ENCODE measurements at regions not wholly inside any gene's neighbourhood (a gene's known extent, or its start where the extent isn't known, plus 50 kb on each side); places are given as distances from the start of the nearest gene placed in this dataset.
A peak's percentile ranks its signal among the peaks of the same experiment; 100 is the strongest.

DNA sequence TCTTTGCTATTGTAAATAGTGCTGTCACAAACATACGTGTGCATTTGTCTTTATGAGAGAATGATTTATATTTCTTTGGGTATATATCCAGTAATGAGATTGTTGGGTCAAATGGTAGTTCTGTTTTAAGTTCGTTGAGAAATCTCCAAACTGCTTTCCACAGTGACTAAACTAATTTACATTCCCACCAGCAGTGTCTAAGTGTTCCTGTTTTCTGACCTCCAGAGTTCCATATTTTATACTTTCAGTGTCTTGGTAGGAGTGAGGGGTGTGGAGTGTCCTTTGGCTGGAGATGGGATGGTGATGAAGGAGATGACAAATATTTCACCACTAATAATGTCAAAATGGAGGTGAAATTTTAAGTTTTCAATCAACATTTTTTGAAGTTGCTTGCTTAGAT, 86.4 kb downstream of the DACT1 start:
- H3K4me1 ChIP-seq: no peaks in the 10 kb centered on the region
- no peaks in the 10 kb centered on the region for H3K27me3 ChIP-seq
- no peak for TF ChIP-seq POLR2A (IDR thresholded peaks at IDR 0.05)
- TF ChIP-seq, protein P1, sequence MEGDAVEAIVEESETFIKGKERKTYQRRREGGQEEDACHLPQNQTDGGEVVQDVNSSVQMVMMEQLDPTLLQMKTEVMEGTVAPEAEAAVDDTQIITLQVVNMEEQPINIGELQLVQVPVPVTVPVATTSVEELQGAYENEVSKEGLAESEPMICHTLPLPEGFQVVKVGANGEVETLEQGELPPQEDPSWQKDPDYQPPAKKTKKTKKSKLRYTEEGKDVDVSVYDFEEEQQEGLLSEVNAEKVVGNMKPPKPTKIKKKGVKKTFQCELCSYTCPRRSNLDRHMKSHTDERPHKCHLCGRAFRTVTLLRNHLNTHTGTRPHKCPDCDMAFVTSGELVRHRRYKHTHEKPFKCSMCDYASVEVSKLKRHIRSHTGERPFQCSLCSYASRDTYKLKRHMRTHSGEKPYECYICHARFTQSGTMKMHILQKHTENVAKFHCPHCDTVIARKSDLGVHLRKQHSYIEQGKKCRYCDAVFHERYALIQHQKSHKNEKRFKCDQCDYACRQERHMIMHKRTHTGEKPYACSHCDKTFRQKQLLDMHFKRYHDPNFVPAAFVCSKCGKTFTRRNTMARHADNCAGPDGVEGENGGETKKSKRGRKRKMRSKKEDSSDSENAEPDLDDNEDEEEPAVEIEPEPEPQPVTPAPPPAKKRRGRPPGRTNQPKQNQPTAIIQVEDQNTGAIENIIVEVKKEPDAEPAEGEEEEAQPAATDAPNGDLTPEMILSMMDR (IDR thresholded peaks at IDR 0.05 in 4 of 5, conservative IDR thresholded peaks at IDR 0.05 in 1 of 5): no peak
- DNase-seq (no peak), ATAC-seq (no peak)
- H3K36me3 ChIP-seq: no peaks in the 10 kb centered on the region
- H3K9me3 ChIP-seq: no peaks in the 10 kb centered on the region
- H3K27ac ChIP-seq: no peak overlapping the region
- intact Hi-C loops (cut with DNase I; ENCODE audit: low total_unique reads) (no loop called here), in situ Hi-C loops (cut with MboI; ENCODE audit: low sequenced_read_pairs in 4 of 4) (no loop called here)
- H3K4me3 ChIP-seq: no peak overlapping the region

DNA sequence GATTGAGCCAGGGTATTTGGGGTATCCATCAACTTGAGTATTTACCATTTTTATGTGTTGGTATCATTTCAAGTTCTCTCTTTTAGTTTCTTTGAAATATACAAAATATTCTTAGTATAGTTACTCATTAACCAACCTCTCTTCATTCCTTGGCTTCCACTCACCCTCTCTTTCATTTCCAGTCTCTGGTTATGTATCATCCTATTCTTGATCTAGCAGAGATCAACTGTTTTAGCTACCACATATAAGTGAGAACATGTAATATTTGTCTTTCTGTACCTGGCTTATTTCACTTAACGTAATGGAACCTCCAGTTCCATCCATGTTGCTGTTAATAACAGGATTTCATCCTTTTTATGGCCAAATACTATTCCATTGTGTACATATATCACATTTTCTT, 86.9 kb downstream of the DACT1 start:
- ATAC-seq (no peak), DNase-seq (no peak)
- no peaks in the 10 kb centered on the region for H3K27me3 ChIP-seq
- no peak overlapping the region for H3K4me3 ChIP-seq
- in situ Hi-C loops (cut with MboI; ENCODE audit: low sequenced_read_pairs in 4 of 4): no loop called here
- intact Hi-C loops (cut with DNase I; ENCODE audit: low total_unique reads): no loop called here
- H3K9me3 ChIP-seq: no peaks in the 10 kb centered on the region
- no peak overlapping the region for H3K27ac ChIP-seq
- H3K4me1 ChIP-seq: no peaks in the 10 kb centered on the region
- TF ChIP-seq, protein P1 (IDR thresholded peaks at IDR 0.05 in 4 of 5, conservative IDR thresholded peaks at IDR 0.05 in 1 of 5): no peak
- no peak for TF ChIP-seq POLR2A (IDR thresholded peaks at IDR 0.05)
- H3K36me3 ChIP-seq: no peaks in the 10 kb centered on the region

DNA sequence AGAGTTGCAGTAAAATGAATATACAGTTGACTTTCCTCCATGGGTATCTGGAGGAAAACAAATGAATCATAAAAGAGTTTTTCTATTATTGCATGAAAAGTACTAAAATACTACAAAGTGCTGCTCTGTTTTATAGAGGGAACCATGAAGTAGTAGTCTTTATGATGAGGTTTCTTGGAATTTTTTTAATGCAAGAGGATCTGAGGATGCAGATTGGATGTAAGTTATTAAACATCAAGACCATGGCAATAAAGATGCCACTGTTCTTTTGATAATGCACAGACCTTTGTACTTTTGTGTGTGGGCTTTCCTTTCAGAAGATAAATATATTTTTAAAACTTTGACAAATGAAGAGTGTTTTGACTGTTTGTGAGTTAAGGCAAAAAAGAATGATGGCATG, 87.5 kb downstream of the DACT1 start:
- DNase-seq: no peak
- H3K4me1 ChIP-seq: no peaks in the 10 kb centered on the region
- TF ChIP-seq POLR2A (IDR thresholded peaks at IDR 0.05): no peak
- TF ChIP-seq, protein P1 (IDR thresholded peaks at IDR 0.05 in 4 of 5, conservative IDR thresholded peaks at IDR 0.05 in 1 of 5): no peak
- no peaks in the 10 kb centered on the region for H3K36me3 ChIP-seq
- H3K4me3 ChIP-seq: no peak overlapping the region
- H3K27ac ChIP-seq: no peak overlapping the region
- intact Hi-C loops (cut with DNase I; ENCODE audit: low total_unique reads) (no loop called here), in situ Hi-C loops (cut with MboI; ENCODE audit: low sequenced_read_pairs in 4 of 4) (no loop called here)
- no peak for ATAC-seq
- no peaks in the 10 kb centered on the region for H3K9me3 ChIP-seq
- H3K27me3 ChIP-seq: no peaks in the 10 kb centered on the region

DNA sequence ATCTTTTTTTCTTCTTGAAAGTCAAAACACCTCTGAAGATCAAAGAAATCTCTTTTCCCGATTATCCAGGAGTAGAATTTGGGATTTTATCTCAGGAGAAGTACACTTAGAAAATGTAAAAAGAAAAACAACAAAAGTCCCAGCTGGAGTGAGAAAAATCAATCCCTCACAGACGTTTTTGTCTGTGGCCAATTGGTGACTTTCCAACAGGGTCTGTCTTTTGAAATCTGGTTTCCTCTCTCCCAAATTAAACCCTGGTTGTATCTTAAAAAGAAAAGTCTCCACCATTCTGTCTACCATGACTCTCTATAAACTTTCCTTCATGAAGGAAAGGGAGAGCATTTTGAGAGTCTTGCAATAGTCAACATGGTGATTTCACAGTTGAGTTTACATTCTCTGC, 88.1 kb downstream of the DACT1 start:
- DNase-seq: no peak
- Histone ChIP-seq H3K27ac (no peak overlapping the region), H3K27me3 (no peaks in the 10 kb centered on the region), H3K4me3 (no peak overlapping the region), H3K9me3 (no peaks in the 10 kb centered on the region), H3K36me3 (no peaks in the 10 kb centered on the region), H3K4me1 (peaks cover 5% of the 10 kb centered on the region in 2 donors)
- ATAC-seq: no peak
- in situ Hi-C loops (cut with MboI; ENCODE audit: low sequenced_read_pairs in 4 of 4) (no loop called here), intact Hi-C loops (cut with DNase I; ENCODE audit: low total_unique reads) (loop anchor here (2.0 kb wide), 1 partner anchor 75 kb away; no protein-coding TSS in a partner anchor)
- TF ChIP-seq POLR2A (IDR thresholded peaks at IDR 0.05): no peak
- TF ChIP-seq, protein P1 (IDR thresholded peaks at IDR 0.05 in 4 of 5, conservative IDR thresholded peaks at IDR 0.05 in 1 of 5): no peak

- ATAC-seq (peak in 1 of 2 donors; percentile 94), DNase-seq (no peak)
- no peak for TF ChIP-seq POLR2A (IDR thresholded peaks at IDR 0.05)
- TF ChIP-seq, protein P1 (IDR thresholded peaks at IDR 0.05 in 4 of 5, conservative IDR thresholded peaks at IDR 0.05 in 1 of 5): no peak
- Histone ChIP-seq H3K27ac (peak overlapping the region; percentile 17 to 62 (median 30)), H3K4me3 (no peak overlapping the region), H3K9me3 (no peaks in the 10 kb centered on the region), H3K4me1 (peaks cover 18 to 23% of the 10 kb centered on the region in 2 donors), H3K36me3 (no peaks in the 10 kb centered on the region), H3K27me3 (no peaks in the 10 kb centered on the region)
- intact Hi-C loops (cut with DNase I; ENCODE audit: low total_unique reads) (no loop called here), in situ Hi-C loops (cut with MboI; ENCODE audit: low sequenced_read_pairs in 4 of 4) (no loop called here)
Observed at GRCh38 chr14:58730792-58731464, 93.2 kb downstream of the DACT1 start.

Data from gastrocnemius medialis (tissue), 4 donors.